ENCODE measurements at regions not wholly inside any gene's neighbourhood (a gene's known extent, or its start where the extent isn't known, plus 50 kb on each side); places are given as distances from the start of the nearest gene placed in this dataset.

- no peak for TF ChIP-seq CTCF (IDR thresholded peaks at IDR 0.05)
- TF ChIP-seq POLR2A (IDR thresholded peaks at IDR 0.05) = no peak
Measured at GRCh38 chr1:55820501-55820900, 605.3 kb upstream of the USP24 start.

Data from testis (tissue), 2 donors.